ENCODE measurements at regions not wholly inside any gene's neighbourhood (a gene's known extent, or its start where the extent isn't known, plus 50 kb on each side); places are given as distances from the start of the nearest gene placed in this dataset.

DNA sequence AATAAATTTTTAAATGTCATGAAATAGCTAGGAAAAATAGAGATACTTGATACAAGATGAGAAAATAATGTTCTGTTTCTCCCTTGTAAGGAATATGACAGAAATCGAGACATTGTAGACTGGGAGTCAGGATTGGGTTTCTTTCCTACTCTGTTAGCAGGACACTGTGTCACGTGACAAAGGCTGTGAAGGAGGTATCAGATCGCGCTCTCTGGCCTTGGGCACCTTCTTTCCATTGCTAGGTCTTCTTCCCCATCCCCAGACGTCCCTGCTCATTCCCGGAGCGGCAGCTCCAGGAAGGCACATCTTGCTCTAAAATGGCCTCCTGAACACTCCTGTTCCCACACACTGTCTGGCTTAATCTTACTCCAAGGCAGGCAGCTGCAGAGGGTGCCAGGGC lies 133.4 kb downstream of the TM9SF2 start:
- DNase-seq, result no peak

DNA sequence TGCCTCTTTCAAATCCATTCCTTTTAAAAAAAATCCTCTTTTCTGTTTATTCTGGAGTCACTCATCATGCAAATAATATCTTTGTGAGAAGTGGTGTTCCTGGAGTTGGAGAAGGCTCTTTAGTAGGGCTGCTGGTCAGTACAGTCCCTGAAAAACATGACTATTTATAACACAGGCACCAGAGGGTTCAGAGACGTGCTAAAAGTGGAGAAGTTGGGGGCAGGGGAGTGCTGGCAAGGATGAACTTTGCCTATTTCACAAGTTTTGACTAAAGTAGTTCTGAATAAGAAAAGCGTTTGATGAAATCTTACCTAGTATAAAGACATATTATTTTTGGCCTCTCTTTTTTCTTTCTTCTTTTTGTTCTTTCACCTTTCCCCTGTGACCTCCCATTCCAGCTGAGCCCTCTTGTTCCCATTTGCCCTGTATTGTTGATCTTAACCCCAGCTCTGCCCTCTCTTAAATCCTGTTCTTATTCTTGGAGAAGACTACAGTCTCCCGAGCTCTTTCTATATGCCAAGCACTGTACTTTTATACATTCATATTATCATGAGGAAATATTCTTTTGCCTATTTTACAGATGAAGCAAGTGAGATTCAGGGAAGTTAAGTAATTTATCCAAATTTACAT lies 129.1 kb downstream of the TM9SF2 start:
- no peak for DNase-seq

DNA sequence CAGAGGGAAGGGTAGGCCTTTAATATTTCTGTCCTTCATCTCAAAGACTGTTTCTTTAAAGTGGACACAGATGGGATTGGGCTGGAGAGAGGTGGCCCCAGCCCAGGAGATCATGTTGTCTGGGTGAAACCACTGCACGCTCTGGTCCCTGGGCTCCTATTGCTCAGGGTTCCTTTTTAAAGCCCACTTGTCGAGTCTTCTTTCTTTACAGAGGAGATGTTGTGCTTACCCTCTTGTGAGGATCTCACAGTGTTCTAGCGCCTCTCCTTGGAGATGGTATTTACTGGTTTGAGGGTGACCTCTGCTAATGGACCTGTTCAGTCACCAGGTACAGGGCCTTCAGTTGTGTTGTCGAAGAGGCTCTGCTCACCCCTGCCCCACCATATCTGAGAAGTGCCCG lies 128.4 kb downstream of the TM9SF2 start:
- no peak for DNase-seq

DNA sequence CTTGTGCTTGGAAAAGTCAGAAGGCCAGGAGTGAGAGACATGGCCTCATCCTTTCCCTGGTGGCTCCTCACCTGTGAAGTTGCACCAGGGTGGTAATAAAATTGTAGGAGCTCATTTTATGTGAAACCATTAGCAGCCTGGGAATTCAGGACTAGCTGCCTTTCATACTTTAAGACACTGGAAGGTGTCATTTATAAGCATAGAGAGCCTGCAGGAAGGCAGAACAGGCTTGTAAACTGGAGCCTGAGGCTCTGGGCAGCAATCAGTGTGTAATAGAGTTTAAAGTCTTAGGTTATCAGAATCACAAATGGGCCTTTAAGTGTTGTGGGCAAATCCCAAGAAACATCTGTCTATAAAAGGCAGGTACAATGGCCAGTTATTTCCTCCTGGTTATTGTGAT lies 127.2 kb downstream of the TM9SF2 start:
- no peak for DNase-seq

DNA sequence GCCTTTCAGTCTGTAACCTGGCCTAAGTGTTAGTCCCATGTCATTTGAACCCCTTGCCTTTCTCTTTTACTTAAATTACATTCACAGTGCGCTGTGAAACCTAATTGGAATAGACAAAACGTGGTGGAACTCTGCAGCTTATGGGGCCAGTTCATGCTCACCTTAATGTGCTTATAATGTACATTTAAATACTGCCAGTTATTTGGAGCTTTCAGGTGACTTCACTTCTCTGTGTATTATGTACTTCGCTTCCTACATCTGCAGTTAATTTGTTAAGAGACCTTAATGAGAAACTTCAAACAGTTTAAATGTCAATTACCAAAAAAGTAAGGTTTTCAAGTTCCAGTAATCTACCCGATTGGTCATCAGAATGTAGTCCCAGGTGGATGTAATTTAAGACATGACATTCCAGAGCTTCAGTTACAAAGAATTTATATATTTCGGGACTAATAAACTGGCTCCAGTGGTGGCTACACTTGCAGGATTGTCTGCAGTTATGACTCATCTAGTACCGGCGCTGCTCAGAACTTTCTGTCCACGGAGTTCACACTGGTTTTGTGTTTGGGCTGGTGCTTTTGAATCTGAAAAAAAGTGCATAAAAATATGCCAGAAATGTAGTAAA lies 125.3 kb downstream of the TM9SF2 start:
- no peak for DNase-seq

DNA sequence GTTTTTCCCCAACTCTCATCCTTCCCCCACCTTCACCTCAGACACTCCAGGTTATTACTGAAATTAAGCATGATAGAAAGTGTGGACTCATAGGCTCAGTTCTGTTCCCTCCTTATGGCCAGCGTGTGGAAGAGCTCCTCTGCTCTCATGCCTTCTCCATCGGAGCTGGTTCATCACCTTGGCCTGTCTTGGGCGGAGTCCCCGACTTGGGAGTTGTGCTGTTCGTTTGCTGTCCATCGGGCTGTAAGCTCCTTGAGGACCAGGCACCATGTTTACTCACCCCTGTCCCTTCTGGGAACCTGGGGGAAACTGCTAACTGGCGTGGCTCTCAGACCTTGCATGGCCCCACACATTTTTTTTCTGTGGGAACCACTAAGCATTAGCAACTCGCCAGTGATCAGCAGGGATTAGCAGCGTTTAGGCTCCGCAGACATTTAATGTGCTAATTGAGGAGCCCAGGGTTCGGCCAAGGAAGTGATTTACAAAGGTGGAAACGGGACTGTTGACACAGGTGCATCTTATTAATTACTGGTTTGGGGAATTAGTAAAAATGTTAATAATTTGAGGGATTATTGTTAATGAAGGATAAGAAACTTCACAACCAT lies 123.8 kb downstream of the TM9SF2 start:
- DNase-seq, result no peak

DNA sequence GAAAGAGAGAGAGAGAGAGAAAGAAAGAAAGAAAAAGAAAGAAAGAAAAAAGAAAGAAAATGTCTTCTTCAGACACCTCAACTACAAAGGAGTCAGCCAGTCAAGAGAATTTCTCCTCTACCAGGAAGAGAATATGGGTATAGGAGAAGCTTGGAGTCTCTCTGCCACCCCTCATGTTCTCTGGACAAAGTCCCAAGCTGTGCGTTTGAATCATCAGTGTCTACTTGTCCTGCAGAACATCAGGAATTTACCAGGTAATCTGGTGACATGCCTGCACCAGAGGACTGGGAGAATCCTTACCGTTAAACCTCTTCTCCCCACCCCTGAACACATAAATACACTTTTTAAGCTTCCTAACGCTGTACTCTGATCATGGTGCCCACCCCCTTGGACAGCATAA lies 119.5 kb downstream of the TM9SF2 start:
- no peak for DNase-seq

DNA sequence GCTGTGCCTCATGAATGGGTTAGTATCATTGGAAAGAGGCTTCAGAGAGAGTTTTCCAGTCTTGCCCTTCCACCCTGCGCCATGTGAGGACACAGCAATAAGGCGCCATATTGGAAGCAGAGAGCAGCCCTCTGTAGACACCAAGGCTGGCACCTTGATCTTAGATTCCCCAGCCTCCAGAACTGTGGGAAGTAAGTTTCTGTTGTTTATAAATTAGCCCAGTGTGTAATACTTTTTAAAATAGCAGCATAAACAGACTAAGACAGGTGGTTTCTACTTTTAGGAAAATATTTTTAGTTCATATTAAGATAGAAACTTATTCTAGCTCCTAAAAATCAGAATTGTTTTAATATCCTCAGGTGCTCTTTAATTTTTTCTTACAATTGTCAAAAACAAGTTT lies 117.9 kb downstream of the TM9SF2 start:
- DNase-seq, result no peak

DNA sequence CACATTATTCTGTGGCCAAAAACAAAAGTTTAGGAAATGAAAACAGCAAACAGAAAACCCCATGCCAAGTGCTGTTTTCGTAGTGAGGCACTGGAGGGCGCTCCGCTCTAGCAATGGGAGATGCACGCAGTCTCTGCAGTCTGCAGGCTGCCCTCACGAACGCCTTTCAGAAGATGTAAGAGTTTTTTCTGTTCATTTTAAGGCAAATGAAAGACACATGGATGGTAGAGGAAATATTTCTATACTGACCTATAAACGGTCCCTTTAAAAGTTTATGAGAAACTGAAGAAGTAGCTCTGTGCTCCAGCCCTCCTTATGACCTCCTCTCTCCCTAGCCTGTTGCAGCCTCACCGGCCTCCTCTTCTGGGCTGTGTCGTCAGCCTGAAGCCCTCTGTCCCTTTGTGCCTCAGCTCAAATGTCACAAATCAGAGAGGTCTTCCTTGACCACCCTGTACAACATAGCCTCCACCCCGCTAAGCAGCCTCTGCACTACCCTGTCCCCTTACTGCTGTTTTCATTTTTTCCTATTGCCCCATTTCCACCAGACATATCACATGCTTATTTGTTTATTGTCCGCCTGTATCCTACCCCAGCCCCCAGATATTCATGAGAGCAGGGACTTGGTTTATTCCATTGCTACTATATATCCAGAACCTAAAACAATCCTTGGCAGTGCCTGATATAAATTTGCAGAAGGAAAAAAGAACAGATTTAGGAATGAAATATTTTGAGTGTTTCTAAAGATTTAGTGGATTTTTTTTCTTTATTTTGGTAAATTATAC lies 116.4 kb downstream of the TM9SF2 start:
- peak; percentile 61 for DNase-seq

DNA sequence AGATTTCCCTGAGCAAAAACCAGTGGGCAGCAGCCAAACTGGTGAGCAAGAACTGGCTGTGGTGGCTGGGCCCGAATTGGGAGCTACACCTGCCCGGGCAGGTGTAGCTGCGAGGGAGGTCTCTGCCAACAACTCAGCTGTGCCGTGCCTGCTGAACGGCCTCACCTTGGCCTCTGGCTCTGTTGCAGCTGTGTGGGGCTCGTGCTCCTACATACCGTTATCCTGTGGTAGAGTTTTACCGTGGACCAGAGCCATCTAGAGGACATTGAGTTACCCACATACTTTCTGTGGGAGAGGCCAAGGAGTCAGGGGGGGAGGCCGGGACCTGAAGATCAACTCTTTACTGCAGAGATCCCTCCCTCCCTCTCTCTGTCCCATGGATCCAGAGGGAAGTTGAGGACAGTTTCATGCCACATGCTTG lies 113.2 kb downstream of the TM9SF2 start:
- DNase-seq, result no peak
